PC-9 (cell line): ENCODE measurements at regions not wholly inside any gene's neighbourhood (a gene's known extent, or its start where the extent isn't known, plus 50 kb on each side); places are given as distances from the start of the nearest gene placed in this dataset.

Source experiments
- EZH2 ChIP-seq: fragments of 200-600 bp; sonication (generic); IDR thresholded peaks from 2 replicates; pipeline ENCODE4 v1.8.0; 2017; ENCODE audit warnings: antibody characterized with exemption, low read depth
- TF ChIP-seq, protein P1 (sequence below): fragments of 200-600 bp; sonication (generic); conservative IDR thresholded peaks from 2 replicates; pipeline ENCODE4 v1.6.1; 2017; ENCODE audit warnings: mixed run types, antibody characterized with exemption, mild to moderate bottlenecking, moderate library complexity

DNA sequence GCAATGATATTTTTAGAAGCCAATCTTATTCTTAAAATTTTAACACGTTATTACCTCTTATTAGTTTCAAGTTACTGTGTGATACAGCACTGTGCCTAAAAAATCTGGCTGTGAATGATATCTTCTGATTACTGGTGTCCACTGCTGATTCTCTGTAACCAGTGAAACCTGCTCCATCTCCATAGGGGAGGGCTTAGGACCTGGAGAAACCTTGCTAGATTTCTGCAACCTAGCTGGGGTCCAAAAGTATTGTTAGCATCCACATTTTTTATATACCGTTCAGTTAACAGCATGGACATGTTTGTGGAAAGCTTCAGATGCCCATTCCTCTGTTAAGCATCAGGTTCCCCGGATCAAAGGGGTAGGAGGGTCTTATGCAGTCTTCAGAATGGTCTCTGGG lies 193.9 kb upstream of the TOPAZ1 start:
- no peak for TF ChIP-seq EZH2
- TF ChIP-seq, protein P1, sequence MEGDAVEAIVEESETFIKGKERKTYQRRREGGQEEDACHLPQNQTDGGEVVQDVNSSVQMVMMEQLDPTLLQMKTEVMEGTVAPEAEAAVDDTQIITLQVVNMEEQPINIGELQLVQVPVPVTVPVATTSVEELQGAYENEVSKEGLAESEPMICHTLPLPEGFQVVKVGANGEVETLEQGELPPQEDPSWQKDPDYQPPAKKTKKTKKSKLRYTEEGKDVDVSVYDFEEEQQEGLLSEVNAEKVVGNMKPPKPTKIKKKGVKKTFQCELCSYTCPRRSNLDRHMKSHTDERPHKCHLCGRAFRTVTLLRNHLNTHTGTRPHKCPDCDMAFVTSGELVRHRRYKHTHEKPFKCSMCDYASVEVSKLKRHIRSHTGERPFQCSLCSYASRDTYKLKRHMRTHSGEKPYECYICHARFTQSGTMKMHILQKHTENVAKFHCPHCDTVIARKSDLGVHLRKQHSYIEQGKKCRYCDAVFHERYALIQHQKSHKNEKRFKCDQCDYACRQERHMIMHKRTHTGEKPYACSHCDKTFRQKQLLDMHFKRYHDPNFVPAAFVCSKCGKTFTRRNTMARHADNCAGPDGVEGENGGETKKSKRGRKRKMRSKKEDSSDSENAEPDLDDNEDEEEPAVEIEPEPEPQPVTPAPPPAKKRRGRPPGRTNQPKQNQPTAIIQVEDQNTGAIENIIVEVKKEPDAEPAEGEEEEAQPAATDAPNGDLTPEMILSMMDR: no peak
